Activated T-cell treated with anti-CD3 and anti-CD28 coated beads, Interleukin-2, amount 50 U/mL, for 48 hours (primary cell): ENCODE measurements at regions not wholly inside any gene's neighbourhood (a gene's known extent, or its start where the extent isn't known, plus 50 kb on each side); places are given as distances from the start of the nearest gene placed in this dataset.
"Not testable (repeated sequence)": the region's sequence is repeated elsewhere in the genome, so short reads cannot be mapped to it uniquely, and the experiment has no call there.

Experiments
- DNase-seq, 2 experiments: peaks; one replicate each; pipeline ENCODE4 v3.0.0-alpha.2; 2020

- not testable (repeated sequence) for DNase-seq
These were observed 150.2 kb downstream of the SEC14L1 start for GRCh38 chr17:77290759-77291558.

DNA sequence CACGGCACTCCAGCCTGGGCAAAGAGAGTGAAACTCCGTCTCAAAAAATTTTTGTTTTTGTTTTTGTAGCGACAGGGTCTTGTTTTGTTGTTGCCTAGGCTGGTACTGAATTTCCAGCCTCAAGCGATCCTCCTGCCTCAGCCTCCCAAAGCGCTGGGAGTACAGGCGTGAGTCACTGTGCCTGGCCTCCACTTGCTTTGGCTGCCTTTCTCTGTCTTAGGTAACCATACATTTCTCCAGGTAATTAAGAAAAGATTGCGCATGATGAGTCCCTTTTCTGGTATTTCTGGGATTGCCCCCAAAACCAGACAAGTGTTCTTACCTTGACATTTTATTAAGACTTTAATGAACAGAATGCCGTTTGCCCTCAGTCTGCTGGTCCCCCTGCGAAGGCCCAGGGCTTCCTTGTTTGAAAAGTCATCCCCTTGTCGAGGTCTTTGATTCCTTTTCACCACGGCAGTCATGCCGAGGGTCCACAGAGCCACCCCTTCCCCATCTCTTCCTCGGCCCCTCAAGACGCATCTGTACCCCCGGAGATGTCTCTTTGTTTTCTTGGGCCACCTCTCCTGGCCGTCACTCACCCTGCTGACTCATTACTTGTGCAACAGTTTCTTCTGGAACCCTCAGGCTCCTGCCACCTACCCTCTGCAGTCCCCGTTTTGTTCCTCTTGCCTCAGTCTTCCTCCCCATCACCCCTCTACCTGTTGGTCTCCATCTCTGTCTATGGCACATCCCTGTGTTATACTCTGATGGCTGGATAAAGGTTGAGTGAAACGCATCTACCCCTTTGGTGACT lies 151.0 kb downstream of the SEC14L1 start:
- no peak for DNase-seq

DNA sequence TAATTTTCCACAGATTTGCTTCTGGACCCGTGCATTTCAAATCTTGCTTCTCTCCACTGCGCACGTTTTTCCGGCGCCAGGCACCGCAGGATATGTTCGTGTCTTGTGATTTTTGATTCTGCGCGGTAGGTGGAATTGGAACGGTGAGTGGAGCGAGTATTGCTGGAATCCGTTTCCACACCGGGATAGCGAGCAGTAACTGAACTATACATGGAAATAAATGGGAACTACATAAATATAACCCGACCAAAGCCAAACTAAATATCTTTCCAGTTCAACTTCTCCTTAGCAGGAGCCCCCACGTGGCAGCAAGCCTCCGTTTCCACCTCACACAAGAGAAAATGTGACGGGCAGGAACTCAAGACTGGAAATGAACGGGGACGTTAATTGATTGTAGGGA lies 154.0 kb downstream of the SEC14L1 start:
- DNase-seq, result no peak

GRCh38 chr17:77295241-77295853 lies 154.6 kb downstream of the SEC14L1 start:
- DNase-seq, result no peak

GRCh38 chr17:77296769-77297409 lies 156.1 kb downstream of the SEC14L1 start:
- DNase-seq, result no peak

- DNase-seq, result no peak
These were observed 157.2 kb downstream of the SEC14L1 start for GRCh38 chr17:77297693-77298666.

- no peak for DNase-seq
These were observed 158.0 kb downstream of the SEC14L1 start for GRCh38 chr17:77298811-77299210.

DNA sequence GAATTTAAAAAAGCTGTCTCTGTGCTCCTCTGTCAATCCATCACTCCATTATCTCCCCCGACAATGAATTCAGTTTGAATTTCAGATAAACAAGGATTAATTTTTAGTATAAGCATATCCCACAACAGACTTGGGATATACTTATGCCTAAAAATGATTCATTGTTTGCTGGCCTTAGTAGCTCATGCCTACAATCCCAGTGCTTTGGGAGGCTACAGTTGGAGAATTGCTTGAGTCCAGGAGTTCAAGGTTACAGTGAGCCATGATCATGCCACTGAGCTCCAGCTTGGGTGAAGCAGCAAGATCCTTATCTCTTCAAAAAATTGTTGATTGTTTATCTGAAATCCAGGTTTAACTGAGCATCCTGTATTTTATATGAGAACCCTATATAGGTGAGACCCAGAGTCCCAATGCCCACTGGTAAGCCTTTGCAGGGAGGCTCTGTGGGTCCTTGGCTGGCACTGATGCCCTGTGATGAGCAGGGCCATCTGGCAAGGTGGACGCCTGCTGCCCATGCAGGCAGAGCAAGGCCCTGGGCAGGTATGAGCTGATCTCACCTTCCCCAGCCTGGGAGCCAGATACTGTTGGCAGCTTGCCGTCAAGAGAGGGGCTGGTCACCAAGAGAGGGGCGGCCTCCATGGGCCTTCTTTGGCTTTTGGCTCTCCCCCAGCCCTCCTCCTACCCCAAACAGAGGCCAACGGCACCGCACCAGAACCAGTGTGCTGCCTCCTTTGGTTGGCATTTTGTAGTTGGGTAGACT lies 158.7 kb downstream of the SEC14L1 start:
- DNase-seq, result no peak

DNA sequence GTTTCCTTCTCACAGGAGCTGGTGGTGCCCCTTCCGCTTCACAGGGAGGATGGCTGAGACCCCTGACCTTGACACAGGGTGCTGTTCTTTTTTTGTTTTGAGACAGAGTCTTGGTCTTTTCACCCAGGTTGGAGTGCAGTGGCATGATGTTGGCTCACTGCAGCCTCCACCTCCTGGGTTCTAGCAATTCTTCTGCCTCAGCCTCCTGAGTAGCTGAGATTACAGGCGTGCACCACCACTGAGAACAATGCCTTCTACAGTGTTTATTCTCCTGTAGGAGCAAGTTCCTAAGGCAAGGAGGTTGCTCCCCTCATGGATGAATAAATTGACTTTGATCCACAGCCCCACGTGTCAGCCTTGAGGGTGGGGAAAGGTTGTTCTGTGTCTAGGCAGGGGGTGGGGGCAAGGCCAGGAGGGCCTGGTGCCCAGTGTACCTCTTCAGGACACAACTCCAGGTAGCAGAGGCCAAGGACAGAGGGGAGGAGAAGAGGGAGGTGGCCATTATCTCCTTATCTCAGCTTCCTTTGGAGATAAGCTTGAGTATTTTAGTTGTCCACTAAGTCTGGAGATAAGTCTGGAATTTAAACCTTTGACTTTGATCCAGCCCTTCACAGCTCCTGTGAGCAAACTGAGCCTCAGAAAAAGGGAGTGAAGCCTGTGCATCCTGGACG lies 159.4 kb downstream of the SEC14L1 start:
- no peak for DNase-seq

GRCh38 chr17:77301694-77302266 lies 161.0 kb downstream of the SEC14L1 start:
- DNase-seq, result no peak

DNA sequence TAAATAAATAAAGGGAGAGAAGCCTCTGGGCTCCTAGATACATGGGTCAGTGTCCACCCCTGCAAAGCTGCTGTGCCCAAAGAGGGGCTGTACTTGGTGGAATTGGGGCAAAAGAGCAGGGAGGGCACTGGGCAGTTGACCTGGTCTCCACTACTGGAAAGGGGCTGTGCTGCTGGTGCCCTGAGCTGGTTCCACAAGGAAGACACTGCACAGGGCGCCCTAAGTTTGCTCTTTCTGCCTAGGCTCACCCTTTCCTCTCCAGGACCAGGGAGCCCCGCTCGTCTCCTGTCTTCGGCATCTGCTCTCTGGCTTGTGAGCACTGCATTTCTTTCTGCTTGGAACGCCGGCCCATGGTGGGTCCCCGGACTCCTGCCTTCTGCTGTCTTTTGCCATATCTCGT lies 161.9 kb downstream of the SEC14L1 start:
- no peak for DNase-seq

DNA sequence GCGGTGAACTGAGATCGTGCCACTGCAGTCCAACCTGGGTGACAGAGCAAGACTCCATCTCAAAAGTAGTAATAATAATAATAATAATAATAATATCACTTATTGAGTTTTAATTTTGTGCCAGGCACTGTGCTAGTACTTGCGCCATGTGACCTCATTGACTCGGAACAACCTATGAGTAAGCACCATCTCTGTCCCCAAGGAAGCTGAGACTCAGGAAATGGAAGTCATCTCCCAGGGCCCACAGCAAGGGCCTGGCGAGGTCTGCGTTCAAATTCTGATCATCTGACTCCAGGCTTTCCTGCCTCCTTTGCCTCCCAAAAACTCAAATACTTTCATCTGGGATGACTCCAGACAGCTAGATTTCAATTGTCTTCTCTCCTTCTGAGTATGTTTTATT lies 162.9 kb downstream of the SEC14L1 start:
- no peak for DNase-seq

DNA sequence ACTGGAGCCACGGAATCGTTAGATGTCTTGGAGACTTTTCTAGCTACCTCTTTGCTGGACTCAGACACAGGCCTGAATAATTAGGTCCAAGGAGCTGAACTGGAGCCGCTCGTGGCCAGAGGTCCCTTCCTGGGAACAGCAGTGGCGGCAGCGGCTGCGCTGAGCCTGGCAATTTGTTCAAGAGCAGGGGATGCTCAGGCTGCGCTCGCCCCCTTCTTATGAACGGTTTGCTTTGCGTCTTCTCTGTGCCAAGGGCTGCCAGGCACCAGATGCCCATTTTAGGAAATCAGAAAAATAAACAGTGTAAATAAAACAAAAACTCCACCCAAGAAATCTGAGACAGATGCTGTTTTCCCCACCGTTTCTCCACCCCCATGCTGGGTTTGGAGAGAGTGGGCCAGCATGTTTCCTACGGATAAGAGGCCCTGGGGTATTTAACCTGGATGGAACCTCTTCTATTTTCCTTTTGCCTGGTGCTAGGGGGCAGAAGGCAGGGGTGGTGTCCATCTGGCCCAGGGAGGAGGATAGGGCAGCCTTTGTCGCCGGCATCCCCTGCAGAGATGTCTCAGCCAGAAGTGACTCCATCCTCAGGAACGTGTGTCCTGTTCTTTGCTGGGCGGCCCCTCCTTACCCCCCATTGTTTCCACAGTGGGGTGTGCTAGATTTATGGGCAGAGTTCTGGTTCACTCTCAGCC lies 163.4 kb downstream of the SEC14L1 start:
- DNase-seq, result no peak

DNA sequence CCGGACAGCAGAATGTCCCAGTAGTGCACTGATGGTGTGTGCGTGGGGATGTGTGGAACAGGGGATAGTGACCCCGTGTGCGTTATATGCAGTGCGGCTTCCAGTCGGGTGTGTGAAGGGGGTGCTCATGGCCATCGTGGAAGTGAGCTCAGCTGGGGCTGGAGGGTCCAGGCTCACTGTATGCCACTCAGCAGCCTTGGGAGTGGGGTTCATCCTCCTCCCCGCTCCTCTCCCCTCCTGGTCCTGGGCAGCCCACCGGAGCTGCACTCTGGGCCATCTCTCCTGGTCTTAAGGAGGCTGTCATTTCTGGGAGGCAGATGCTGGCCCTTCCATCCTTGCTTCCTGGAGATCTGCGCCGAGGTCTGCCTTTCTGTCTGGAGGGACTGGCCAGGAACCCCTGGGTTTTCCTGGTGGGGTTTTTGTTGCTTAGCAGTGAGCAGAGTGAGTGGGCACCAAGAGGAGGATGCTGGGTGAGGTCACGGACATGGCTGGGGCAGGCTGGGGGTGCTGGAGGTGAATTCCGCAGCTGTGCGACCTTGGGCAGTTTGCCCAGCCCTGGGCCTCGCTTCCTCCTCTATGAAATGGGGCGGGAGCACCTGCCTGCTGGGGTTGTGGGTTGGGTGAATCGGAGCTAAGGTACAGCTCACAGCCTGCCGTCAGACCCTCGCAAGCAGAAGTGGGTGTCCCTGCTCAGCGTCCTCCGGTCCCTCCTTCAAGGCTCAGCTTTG lies 164.1 kb downstream of the SEC14L1 start:
- DNase-seq, result no peak

DNA sequence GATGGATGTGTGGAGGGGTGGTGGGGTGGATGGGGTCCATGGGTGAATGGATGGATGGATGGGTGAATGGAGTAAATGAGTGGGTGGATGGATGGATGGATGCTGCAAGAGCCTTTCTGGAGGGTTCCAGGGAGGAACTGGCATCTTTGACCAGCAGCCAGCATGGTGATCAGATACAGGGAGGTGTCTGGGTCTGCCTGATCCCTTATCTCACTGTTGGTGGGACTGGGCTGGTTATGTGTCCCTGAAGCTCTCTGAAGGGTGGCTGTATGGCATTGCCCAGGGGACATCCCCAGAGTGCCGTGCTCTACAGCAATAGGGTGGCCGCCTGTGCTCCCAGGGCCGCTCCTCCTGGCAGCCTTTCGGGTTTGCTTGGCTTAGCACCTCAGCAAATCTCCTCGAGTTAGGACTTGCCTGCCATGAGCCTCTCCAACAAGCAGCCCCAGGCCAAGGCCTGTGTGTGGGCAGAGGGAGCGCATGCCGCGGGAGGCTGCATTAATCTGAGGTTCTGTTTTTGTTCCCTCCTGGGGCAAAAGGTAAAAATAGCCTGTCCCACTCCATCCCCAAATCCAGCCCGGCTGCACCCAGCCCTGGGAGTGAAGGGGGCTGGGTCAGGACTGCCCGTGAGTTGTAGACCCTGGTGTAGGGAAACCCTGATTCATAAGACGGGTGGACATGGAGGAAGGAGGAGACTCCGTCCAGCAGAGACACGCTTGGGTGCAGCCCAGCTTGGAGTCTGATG lies 165.4 kb downstream of the SEC14L1 start:
- DNase-seq, result no peak

- DNase-seq, result no peak
These were observed 166.2 kb downstream of the SEC14L1 start for GRCh38 chr17:77306790-77307478.

DNA sequence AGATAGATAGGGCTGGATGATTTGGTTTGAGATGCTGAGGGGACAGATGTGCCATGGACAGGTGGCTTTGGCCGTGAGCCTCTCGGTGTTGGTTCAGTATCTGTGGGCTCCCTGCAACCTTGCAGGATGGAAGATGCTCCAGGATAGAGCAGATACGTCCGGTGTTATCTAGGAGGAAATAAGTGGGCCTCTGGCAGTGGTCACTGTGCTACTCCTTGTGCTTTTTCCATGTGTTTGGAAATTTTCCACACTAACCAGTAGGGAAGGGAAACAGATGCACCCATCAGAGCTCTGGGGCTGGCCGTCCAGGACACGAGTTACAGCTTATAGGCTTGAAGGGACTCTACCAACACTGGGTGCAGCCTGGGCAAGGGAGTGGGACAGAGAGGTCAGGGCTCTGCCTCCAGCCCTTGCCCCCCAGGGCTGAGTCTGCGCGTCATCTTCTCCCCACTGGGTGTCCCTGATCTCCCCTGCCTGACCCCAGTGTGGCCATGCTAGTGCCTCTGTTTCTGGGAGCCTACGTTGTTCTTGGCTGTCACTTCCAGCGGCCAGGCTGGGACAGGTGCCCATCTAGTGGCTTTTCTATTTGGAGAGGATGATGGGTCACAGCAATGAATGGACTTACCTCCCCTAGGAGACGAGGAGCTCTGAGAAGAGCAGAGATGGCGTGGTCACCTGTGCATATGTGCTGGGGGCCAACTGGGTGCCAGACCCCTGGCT lies 166.9 kb downstream of the SEC14L1 start:
- no peak for DNase-seq
